ENCODE measurements at regions not wholly inside any gene's neighbourhood (a gene's known extent, or its start where the extent isn't known, plus 50 kb on each side); places are given as distances from the start of the nearest gene placed in this dataset.
A peak's percentile ranks its signal among the peaks of the same experiment; 100 is the strongest.

- DNase-seq (ENCODE audit: low read depth in 2 of 3, low spot score in 1 of 3), result no peak
Observed at GRCh38 chr6:92828788-92829187, 590.6 kb downstream of the EPHA7 start.

- no peak for DNase-seq (ENCODE audit: low read depth in 2 of 3, low spot score in 1 of 3)
Observed at GRCh38 chr6:92827104-92827503, 592.3 kb downstream of the EPHA7 start.

DNA sequence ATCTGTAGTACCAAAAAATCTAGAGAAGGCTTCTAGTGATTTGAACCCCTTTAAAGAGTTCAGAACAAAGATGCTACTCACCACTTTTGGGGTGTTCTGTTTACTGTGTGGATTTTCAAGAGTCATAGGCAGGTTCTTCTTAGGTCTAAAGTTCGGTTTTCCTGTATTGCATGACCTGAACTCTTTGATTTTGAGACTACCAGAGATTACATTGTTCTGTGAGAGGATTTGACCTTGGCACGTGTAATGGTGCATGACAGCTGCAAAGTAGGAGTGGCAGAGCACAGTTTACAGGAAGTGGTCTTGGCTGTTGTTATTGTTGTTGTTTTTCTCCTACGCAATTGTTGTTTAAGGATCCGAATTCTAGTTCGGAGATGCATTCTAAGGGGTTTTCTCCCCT, 592.7 kb downstream of the EPHA7 start:
- DNase-seq (ENCODE audit: low read depth in 2 of 3, low spot score in 1 of 3), result no peak

DNA sequence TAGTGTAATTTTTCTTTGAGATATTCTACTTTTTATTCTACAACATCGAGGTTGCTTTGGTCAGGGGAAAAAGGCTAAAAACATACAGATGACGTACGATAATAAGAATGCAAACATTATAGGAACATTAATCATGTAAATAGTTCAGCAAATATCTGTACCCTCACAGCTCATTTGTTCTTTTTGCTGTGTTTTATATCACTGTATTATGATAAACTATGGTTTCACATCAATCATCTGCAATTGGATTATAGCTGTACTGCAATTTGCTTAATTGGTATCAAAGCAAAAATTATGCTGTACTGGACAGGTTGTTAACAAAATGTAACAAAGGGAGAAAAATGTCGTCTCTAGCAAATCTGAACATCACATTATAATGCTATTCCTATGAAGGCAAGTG, 597.1 kb downstream of the EPHA7 start:
- no peak for DNase-seq (ENCODE audit: low read depth in 2 of 3, low spot score in 1 of 3)

GRCh38 chr6:92820601-92821000, 598.8 kb downstream of the EPHA7 start:
- no peak for DNase-seq (ENCODE audit: low read depth in 2 of 3, low spot score in 1 of 3)

DNA sequence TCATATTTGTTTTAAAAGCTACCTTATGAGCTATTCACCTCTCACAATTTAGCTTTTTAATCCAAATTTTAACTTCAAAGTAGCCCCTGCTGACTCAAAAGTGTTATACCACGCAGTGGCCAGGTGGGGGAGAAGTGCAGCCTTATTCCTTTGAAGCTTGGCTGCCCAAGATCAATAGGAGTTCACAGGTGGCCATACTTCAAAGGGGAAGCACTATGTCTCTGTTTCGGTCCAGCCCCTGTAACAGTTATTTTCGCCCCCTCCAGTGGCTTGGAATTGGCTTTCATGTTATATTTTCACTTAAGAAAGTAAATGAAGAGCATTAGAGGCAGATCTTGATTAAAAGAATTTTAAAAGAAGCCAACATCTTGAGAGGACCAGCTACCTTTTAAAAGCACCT, 608.4 kb downstream of the EPHA7 start:
- DNase-seq (ENCODE audit: low read depth in 2 of 3, low spot score in 1 of 3), result peak in 2 of 3 donors; percentile 0

DNA sequence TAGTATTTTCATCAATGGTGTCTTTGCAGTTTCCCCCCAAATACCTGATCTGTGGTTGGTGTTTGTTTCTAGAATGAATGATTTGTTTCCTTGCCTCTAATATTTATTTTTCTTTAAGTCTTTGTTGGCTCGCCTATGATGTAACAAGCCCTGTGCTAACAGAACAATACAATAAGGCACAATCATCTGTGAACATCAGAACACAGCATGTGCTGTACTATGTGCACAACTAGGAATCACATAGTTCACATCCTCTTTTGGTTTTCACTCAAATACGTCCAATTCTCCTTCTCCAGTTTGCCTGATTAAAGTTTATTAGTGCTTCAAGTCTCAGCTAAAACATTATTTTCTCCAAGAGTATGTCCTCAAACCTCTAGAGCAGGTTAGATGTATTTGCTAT, 613.1 kb downstream of the EPHA7 start:
- DNase-seq (ENCODE audit: low read depth in 2 of 3, low spot score in 1 of 3), result no peak

GRCh38 chr6:92791403-92791802, 628.0 kb downstream of the EPHA7 start:
- no peak for DNase-seq (ENCODE audit: low read depth in 2 of 3, low spot score in 1 of 3)

DNA sequence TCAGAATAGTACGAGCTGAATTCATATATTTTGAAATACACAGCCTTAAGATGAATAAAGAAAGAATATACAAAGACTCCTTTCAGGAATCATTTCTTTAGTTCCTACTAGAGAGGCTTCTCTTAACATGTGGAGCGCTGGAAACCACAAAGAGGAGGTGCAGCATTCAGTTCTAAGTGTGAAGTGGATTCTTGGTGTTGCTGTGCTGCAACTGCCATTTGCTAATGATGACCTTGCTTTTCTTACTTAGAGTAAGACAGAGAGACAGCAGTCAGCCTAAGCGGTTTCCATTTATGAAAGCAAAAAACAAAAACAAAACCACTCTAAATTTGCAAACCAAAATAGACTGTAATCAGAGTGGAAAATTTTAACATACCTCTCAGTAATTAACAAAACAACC, 629.0 kb downstream of the EPHA7 start:
- no peak for DNase-seq (ENCODE audit: low read depth in 2 of 3, low spot score in 1 of 3)

GRCh38 chr6:92784235-92784634, 635.1 kb downstream of the EPHA7 start:
- DNase-seq (ENCODE audit: low read depth in 2 of 3, low spot score in 1 of 3), result no peak

DNA sequence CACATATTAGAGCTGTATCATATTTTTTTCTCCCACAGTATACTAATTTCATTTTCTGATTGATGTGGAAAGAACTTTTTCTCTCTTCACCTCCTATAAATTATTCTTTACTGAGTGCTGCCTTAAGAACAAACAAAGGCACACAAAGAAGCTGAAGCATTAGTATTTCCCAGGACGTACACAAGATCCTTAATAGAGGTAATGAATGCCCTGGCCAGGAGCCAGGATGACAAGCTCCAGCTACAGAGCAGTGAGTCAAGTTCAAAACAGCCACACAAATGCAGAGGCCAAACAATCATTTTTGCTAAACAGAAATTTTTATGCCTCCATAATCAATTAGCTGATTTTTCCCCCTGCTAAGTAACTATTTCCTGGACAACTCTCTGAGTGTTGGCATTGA, 639.6 kb downstream of the EPHA7 start:
- DNase-seq (ENCODE audit: low read depth in 2 of 3, low spot score in 1 of 3), result no peak

GRCh38 chr6:92777146-92777740, 642.1 kb downstream of the EPHA7 start:
- no peak for DNase-seq (ENCODE audit: low read depth in 2 of 3, low spot score in 1 of 3)

DNA sequence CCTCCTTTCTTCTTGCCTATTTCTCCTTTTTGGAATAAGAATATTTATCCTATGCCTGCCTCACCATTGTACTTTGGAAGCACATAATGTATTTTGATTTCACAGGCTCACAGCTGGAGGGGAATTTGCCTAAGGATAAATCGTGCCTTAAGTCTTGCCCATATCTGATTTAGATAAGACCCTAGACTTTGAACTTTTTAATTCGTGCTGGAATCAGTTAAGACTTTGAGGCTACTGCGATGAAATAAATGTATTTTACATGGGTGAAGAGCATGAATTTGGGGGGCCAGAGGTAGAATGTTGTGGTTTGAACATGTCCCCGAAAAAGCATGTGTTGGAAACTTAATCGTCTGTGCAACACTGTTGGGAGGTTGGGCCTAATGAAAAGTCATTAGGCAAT, 648.8 kb downstream of the EPHA7 start:
- no peak for DNase-seq (ENCODE audit: low read depth in 2 of 3, low spot score in 1 of 3)

- no peak for DNase-seq (ENCODE audit: low read depth in 2 of 3, low spot score in 1 of 3)
Observed at GRCh38 chr6:92767101-92767500, 652.3 kb downstream of the EPHA7 start.

- no peak for DNase-seq (ENCODE audit: low read depth in 2 of 3, low spot score in 1 of 3)
Observed at GRCh38 chr6:92763680-92764079, 655.7 kb downstream of the EPHA7 start.

GRCh38 chr6:92763274-92763584, 656.1 kb downstream of the EPHA7 start:
- DNase-seq (ENCODE audit: low read depth in 2 of 3, low spot score in 1 of 3), result no peak

DNA sequence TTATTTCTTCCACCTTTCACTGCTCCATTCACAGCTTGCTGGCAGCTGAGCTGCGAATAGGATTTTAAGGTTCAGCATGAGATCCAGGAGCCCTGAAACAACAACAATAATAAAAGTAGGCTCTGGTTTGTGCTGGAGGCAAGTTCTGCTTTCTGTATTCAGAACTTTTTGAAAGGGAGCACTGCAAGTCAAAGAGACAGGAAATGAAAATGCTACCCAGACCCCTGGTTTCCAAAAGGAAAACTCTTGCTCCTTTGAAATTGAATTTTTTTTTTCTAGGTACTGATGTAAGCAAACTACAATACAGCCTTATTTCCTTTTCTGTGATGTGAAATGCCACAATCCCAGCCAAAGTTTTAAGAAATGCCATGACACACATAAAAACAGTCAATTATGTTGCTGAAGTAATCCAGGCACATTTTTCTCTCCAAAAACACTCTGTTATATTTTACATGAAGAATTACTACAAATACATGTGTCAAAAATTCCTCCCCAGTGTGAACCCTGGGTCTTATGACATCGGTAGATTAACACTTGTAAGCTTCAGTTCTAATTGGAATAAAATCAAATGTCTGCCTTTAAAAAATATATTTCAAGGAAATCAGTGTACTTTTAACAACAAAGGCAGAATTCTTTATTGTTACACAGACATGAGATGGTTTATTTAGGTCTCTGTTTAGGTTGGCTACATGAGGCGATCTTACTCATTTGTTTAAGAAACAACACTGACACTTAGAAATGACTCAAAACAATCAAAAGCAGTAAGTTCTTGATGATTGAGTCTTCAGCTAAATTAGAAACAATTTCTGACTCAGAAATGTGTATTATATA, 656.7 kb downstream of the EPHA7 start:
- DNase-seq (ENCODE audit: low read depth in 2 of 3, low spot score in 1 of 3), result no peak

DNA sequence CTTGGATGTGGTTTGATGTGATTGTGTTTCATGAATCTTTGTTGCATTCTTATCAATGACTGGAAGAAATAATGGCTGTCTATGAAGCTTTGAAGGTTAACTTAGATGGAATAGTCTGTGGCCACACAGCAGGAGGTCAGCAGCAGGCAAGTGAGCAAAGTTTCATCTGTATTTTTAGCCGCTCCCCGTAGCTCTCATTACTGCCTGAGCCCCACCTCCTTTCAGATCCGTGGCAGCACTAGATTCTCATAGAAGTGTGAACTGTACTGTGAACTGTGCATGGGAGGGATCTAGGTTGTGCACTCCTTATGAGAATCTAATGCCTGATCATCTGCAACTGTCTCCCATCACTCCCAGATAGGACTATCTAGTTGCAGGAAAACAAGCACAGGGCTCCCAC, 660.2 kb downstream of the EPHA7 start:
- no peak for DNase-seq (ENCODE audit: low read depth in 2 of 3, low spot score in 1 of 3)

DNA sequence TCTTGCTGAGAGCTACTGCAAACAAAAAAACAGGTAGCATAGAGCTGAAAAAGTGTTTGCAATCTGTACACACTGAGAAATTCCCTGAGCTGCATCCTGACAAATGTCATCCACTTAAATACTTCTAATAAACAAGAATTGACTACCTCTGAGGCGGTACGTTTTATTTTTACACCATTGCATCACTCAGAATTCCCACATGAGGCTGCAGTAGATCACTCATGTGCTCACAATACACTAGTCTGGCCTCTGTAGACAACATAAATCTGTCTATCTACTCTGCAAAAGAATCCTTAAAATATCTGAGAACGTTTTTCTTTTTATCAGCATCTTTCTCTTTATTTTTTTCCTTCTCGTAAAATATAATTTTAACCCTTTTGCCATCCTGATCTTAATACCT, 661.4 kb downstream of the EPHA7 start:
- DNase-seq (ENCODE audit: low read depth in 2 of 3, low spot score in 1 of 3), result no peak

DNA sequence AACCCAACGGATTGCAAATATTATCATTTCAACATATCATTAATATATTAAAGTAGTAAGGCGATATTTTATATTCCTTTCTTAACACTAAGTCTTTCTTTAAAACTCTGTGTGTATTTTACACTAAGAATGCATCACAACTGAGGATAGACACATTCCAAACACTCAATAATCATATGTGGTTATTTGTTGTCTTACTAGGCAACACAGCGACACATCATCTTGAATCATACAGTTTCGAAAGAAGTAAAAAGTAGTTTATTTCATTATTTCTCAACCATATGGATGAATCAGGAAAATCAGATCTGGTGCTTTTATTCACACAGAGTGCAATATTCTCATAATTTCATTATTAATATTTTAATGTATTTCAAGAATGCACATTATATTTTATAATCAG, 662.4 kb downstream of the EPHA7 start:
- DNase-seq (ENCODE audit: low read depth in 2 of 3, low spot score in 1 of 3), result no peak

DNA sequence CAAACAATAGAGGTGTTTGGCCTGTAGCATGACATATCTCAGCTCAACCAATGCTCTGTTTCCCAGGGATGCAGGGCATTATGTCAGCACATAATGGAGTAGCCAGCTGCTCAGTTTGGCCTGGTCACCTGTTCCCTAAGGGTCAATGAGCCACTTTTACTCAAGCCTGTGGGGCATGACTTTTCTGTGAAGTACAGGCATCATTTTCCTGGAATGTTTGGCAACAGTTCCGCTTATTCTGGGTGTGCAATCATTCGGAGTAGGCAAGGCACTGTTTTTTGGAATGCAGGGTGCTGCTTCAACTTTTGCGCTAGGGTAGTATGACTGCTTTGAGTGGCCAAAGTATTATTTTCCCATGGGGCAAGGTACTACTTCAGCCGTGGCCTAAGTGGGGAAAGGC, 665.4 kb downstream of the EPHA7 start:
- no peak for DNase-seq (ENCODE audit: low read depth in 2 of 3, low spot score in 1 of 3)

- no peak for DNase-seq (ENCODE audit: low read depth in 2 of 3, low spot score in 1 of 3)
Observed at GRCh38 chr6:92752114-92752513, 667.2 kb downstream of the EPHA7 start.

DNA sequence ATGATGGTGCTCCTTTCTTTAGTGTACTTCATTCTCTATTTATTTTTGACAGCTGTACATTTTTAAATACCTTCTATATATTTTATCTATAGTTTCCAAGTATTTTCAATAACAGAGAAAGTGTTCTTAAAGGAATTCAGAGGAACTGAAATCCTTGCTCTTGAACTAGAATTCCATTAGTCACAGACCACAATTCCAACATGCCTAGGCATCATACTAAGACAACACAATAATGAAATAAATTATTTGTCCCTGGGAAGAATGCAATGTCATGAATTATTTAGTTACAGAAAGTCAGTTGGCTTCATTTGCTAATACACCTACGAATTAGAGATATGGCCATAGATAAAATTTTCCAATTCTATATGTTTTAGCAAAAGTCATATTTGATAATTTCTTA, 671.2 kb downstream of the EPHA7 start:
- no peak for DNase-seq (ENCODE audit: low read depth in 2 of 3, low spot score in 1 of 3)

Measured in stimulated activated CD4-positive, alpha-beta T cell treated with anti-CD3 and anti-CD28 coated beads, Interleukin-12 subunit alpha, Interleukin-12 subunit beta, amount 100 ng/mL, for 48 hours (primary cell).